HG03135 (cell line): ENCODE measurements at regions not wholly inside any gene's neighbourhood (a gene's known extent, or its start where the extent isn't known, plus 50 kb on each side); places are given as distances from the start of the nearest gene placed in this dataset.
"Not testable (repeated sequence)": the region's sequence is repeated elsewhere in the genome, so short reads cannot be mapped to it uniquely, and the experiment has no call there.

Source experiments
- ATAC-seq: cut with Tn5 transposase; IDR thresholded peaks from one replicate; pipeline ENCODE4 v1.9.1; 2021; ENCODE audit warnings: mild to moderate bottlenecking, moderate library complexity; ENCODE audit not compliant: unreplicated experiment

GRCh38 chr18:68387246-68387645 is 327.7 kb downstream of the TMX3 start:
- ATAC-seq: no peak

GRCh38 chr18:68383979-68384378 is 330.9 kb downstream of the TMX3 start:
- not testable (repeated sequence) for ATAC-seq

GRCh38 chr18:68376926-68377325 is 338.0 kb downstream of the TMX3 start:
- ATAC-seq: no peak

- ATAC-seq: no peak
Observed at GRCh38 chr18:68362907-68363306, 352.0 kb downstream of the TMX3 start.

GRCh38 chr18:68355637-68356036 is 359.3 kb downstream of the TMX3 start:
- ATAC-seq: no peak

- ATAC-seq: no peak
Observed at GRCh38 chr18:68354176-68354575, 360.7 kb downstream of the TMX3 start.

GRCh38 chr18:68342039-68342659 is 372.8 kb downstream of the TMX3 start:
- no peak for ATAC-seq

- no peak for ATAC-seq
Observed at GRCh38 chr18:68340606-68341005, 374.3 kb downstream of the TMX3 start.

GRCh38 chr18:68330658-68331057 is 384.2 kb downstream of the TMX3 start:
- no peak for ATAC-seq

GRCh38 chr18:68323921-68324320 is 391.0 kb downstream of the TMX3 start:
- no peak for ATAC-seq

GRCh38 chr18:68316636-68317035 is 398.3 kb downstream of the TMX3 start:
- no peak for ATAC-seq

GRCh38 chr18:68314403-68314802 is 400.5 kb downstream of the TMX3 start:
- ATAC-seq: no peak

GRCh38 chr18:68301441-68301840 is 413.5 kb downstream of the TMX3 start:
- no peak for ATAC-seq

GRCh38 chr18:68299906-68300305 is 415.0 kb downstream of the TMX3 start:
- ATAC-seq: no peak

- ATAC-seq: no peak
Observed at GRCh38 chr18:68298330-68298729, 416.6 kb downstream of the TMX3 start.

- no peak for ATAC-seq
Observed at GRCh38 chr18:68288408-68288807, 426.5 kb downstream of the TMX3 start.

- no peak for ATAC-seq
Observed at GRCh38 chr18:68284236-68284780, 430.6 kb downstream of the TMX3 start.

GRCh38 chr18:68283834-68284233 is 431.1 kb downstream of the TMX3 start:
- no peak for ATAC-seq

- no peak for ATAC-seq
Observed at GRCh38 chr18:68282232-68282631, 432.7 kb downstream of the TMX3 start.

- ATAC-seq: no peak
Observed at GRCh38 chr18:68275616-68276015, 439.3 kb downstream of the TMX3 start.

- no peak for ATAC-seq
Observed at GRCh38 chr18:68270017-68270416, 444.9 kb downstream of the TMX3 start.

GRCh38 chr18:68267583-68267982 is 447.3 kb downstream of the TMX3 start:
- no peak for ATAC-seq

GRCh38 chr18:68263481-68263880 is 451.4 kb downstream of the TMX3 start:
- no peak for ATAC-seq
